HG02840 (cell line): ENCODE measurements at regions not wholly inside any gene's neighbourhood (a gene's known extent, or its start where the extent isn't known, plus 50 kb on each side); places are given as distances from the start of the nearest gene placed in this dataset.

Experiments
- ATAC-seq: cut with Tn5 transposase; IDR thresholded peaks from one replicate; pipeline ENCODE4 v1.9.1; 2021; ENCODE audit warnings: mild to moderate bottlenecking, moderate library complexity, moderate number of reproducible peaks; ENCODE audit not compliant: unreplicated experiment, low FRiP score

DNA sequence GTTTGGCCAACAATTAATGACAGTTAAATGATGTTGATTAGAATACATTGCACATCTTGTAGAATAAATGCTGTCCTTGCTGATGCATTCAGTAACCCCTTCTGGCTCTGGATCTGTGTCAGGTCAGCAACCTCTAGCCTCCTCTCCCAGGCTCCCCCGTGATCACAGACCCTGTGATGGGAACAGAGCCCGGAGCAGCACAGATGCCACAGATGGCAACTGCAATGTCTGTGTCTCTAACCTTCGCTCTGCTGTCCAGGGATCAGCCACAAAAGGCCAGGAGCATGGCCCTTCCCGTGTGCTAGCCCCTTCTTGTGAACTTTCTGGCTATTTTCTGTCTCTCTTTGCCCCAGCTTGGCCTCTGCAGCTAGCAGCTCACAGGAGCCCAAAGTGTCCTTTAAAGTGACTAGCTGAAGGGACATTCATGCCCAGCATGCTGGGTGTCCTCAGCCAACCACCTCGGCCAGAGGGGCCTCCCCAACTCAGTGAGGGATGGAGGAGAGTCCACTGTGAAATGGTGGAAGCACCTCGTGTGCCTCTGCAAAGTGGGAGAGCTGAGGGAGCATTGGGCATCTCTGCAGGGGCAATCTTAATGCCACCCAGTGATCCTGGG lies 167.0 kb upstream of the TCERG1L start:
- no peak for ATAC-seq

- no peak for ATAC-seq
These were observed 168.5 kb upstream of the TCERG1L start for GRCh38 chr10:131480066-131480465.

- ATAC-seq: no peak
These were observed 169.3 kb upstream of the TCERG1L start for GRCh38 chr10:131480861-131481260.

DNA sequence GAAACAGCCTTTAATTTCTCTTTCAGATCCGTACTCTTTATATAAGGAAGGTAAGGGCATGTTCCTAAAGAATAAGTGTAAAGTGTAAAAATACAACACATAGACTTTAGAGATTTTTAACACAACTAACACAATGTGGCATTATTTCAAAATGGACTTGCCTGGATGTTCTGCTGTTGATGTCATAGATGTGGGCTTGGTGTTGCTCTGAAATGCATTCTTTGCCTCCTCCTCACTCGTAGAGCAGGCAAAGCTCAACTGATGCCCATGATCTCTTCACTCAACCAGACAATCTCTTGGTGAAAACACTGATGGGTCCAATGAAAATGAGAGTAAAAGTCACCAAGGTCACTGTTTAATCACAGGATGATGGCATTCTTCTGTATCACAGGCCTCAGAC lies 174.2 kb upstream of the TCERG1L start:
- ATAC-seq: no peak

DNA sequence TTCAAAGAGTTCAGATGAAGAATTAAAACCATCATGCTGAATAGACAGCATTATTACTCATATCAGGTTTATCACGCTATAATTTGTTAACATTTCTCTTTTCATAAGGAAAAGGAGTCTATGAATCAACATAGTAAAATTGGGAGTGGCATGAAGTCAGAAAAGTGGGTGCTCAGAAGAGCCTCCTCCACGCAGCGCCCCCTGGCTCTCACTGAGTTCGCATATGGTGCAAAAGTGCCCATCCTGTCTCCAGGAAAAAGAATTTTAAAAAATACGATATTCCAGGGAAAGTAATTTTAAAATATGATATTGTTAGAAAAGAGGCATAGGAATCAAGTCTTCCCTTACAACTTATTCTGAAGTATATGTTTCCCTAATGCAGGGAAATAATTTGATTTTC lies 176.3 kb upstream of the TCERG1L start:
- no peak for ATAC-seq

DNA sequence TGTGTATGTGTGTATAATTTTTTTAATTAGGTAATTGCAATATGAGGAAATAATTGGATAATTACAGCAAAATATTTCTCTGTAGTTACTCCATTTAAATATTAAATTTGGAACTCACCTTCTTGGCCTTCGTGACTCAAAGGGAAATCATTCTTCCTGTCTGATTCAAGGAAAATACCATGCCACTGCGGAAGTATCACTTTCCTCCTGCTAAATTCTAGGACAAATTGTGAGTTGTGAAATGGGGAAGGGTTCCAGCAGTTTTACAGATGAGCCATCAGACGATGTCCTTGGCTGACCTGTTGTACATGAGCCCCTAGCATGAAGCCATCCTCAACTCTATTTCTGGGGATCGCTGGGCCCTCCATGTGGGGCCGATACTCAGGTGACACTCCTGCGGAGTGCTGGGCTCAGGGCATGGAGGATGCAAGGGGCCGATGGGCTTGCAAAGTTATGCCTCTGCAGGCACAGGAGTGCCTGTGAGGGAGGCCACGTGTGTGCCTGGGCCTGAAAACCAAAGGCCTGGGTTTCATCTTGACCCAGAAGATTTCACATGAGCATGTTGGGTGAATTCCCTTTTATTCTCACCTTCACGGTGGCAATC lies 179.6 kb upstream of the TCERG1L start:
- ATAC-seq: no peak

- ATAC-seq: no peak
These were observed 180.8 kb upstream of the TCERG1L start for GRCh38 chr10:131492211-131492857.

GRCh38 chr10:131493432-131493831 lies 181.9 kb upstream of the TCERG1L start:
- no peak for ATAC-seq

GRCh38 chr10:131494451-131494850 lies 182.9 kb upstream of the TCERG1L start:
- ATAC-seq: no peak

- ATAC-seq: no peak
These were observed 183.7 kb upstream of the TCERG1L start for GRCh38 chr10:131495224-131495623.

DNA sequence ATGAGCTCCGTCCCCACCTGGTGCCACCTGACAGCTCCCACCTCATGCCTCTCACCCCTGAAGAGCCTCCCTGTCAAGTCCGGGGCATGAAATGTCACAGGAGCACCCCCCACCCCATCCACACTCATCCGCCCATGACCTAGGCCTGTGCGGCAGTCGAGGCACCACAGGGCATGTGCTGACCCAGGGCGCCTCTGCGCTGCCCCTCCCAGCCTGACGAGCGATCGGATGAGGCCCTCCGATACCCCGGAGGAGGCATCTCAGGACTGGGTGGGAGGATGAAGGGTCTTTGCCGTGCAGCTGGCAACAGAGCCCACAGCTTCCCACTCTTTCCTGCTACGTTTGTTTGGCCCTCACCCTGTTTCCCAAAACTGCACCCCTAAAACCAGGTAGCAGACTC lies 184.4 kb upstream of the TCERG1L start:
- no peak for ATAC-seq

DNA sequence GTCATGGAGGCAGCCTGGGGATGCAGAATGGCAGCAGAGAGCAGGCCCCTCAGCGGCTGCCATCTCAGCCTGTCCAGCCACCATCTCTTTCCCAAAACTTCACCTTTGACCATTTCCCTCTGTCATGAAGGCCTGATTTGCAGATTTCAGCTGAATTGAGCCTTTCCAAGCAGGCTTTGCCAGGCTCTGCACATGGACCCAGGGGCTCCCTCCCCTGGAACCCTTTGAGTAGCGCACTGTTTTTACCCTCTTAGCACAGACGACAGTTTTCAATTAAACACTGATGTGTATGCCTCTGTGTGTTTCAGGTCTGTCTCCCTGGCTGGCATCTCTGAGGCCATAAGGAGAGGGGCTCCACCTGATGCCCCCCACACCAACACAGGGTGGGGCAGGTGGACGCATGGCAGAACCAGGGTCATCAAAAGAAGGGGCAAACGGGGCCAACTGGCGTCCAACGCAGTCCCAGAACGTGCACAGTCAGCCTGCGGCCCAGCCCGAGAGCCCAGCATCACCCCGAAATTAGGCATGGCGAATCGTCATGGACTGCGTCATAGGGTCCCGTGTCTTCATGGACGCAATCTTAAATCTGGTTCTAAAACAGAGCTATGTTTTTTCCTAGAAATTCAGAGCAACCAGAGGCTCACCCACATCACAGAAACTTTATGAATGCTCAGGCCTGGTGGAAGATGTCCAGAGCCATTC lies 185.0 kb upstream of the TCERG1L start:
- no peak for ATAC-seq

- no peak for ATAC-seq
These were observed 188.0 kb upstream of the TCERG1L start for GRCh38 chr10:131499566-131499965.

DNA sequence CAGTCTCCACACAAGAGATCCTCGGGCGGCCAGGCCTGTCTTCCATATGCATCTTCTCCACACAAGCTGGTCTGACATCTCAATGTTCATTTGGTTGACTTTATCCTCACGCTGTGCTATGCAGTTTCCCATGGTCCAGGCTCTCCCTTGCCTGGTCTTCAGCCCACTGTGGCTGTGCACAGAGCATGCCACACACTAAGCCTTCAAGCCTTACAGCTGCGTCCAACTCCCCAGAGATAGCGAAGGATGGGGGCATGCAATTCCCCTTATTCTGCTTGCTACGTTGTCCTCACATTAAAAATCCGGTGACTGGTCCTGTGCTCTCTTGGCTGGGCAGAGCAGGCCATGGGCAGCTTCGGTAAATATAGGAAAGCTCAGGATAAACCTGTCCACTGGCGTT lies 188.7 kb upstream of the TCERG1L start:
- ATAC-seq: no peak

DNA sequence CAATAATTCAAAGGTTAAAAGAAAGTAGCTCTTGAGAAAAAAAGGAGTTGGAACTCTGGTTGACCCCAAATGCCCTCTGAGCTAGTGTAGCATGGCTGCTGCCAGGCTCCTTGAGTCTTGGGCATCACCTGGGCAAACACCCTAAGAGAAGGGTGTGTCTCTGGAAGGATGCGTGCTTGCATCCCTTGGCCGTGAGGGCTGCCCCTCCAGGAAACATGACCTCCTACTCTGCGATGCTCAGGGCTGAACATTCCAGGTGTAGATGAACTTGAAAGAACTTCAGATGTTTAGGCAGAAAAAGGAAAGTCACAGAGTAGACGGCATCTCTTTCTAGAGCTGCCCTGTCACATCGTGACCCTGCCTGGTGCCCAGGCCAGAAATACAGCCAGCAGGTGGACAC lies 189.4 kb upstream of the TCERG1L start:
- ATAC-seq: no peak

- ATAC-seq: no peak
These were observed 192.5 kb upstream of the TCERG1L start for GRCh38 chr10:131503992-131504391.

DNA sequence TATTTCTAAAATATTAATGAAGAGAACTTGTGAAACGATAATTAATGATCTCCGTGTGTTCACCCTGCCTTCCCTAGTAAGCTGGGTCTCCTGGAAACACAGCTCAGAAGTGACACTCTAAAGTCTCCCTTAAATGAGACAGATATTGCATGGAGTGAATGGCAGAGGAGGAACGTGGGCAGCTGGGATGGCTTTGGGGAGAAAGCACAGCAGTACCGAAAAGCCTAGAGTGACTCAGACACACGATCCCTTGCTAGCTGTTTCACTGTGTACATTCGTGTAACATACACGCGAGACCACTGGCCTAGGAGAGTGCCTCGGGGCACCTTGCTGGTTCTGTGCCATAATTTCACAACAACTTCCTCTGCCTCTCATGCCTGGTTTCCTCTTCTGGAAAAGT lies 199.9 kb upstream of the TCERG1L start:
- no peak for ATAC-seq

- ATAC-seq: no peak
These were observed 201.3 kb upstream of the TCERG1L start for GRCh38 chr10:131512852-131513251.

DNA sequence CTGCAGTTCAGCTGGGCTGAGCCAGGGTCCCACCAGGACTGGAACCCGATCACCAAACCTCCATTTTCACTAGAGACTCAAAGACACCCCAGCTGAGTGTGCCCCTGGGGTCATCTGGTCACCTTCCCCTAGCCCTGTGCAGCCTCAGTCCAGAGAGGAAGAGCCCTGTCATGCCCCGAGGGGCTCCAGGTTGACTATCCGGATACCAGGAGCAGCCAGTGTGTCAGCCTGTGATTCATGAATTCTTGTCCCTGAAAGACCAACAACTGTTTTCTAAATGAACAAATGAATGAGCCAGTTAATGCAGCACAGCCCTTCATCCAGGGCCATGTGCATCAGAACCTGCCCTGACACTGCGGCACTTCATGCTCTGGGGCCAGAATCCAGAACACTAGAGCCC lies 201.9 kb upstream of the TCERG1L start:
- ATAC-seq: no peak

DNA sequence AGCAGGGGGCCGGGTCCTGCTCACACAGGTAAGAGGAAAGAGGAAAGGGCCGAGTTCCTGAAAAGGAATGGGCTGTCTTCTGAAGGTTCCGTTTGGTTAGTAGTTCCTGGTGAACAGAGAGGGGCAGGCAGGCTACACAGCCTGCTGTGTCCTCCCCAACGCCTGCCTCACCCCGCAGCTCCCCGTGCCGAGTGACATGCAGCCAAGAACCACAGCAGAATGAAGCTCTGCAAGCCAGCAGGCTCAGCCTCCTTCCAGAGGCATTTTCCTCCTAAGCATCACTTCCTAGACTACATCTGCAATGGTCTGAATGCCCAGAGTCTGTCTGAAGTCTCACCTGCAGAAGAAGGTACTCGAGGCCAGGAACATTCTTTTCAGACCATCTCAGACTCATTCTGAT lies 202.4 kb upstream of the TCERG1L start:
- ATAC-seq: no peak

DNA sequence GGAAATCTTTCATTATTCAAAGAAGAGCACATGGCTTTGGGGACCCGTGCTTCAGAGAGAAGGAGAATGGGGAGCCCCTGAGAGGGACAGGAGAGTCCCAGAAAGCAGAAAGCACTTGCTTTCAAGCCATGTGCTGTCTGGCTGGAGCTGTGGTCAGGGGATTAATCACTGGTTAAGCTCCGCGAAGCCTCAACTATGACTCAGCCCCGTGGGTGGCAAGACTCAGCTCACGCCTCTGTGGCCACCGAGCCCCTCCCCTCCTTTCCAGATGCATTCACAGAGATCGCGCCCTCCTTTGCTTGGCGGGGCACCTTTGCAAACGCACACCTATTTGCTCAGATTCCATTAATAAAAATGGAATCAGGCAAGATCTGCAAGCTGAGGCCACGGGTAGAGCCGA lies 202.9 kb upstream of the TCERG1L start:
- no peak for ATAC-seq

GRCh38 chr10:131516285-131516684 lies 204.8 kb upstream of the TCERG1L start:
- no peak for ATAC-seq
